Colonic mucosa (tissue), 4 donors: ENCODE measurements at regions not wholly inside any gene's neighbourhood (a gene's known extent, or its start where the extent isn't known, plus 50 kb on each side); places are given as distances from the start of the nearest gene placed in this dataset.
"Not testable (repeated sequence)": the region's sequence is repeated elsewhere in the genome, so short reads cannot be mapped to it uniquely, and the experiment has no call there.

Experiments
- DNase-seq: peaks from one replicate; pipeline ENCODE4 v3.0.0-alpha.2; 2020
- H3K27ac ChIP-seq: fragments of 200-600 bp; one replicate; pipeline ENCODE4 v1.8.0; 2021
- H3K27me3 ChIP-seq: fragments of 200-600 bp; one replicate; pipeline ENCODE4 v1.8.0; 2021
- H3K36me3 ChIP-seq: fragments of 200-600 bp; one replicate; pipeline ENCODE4 v1.8.0; 2021
- H3K4me1 ChIP-seq: fragments of 200-600 bp; one replicate; pipeline ENCODE4 v1.8.0; 2021; ENCODE audit warnings: mild to moderate bottlenecking
- H3K4me3 ChIP-seq: fragments of 200-600 bp; one replicate; pipeline ENCODE4 v1.8.0; 2021
- H3K9ac ChIP-seq, 2 donors: one replicate each; pipeline ENCODE4 v1.7.0; 2013; ENCODE audit warnings: control low read depth in 2 of 2, low read depth in 2 of 2, low read length in 2 of 2
- H3K9me3 ChIP-seq: fragments of 200-600 bp; one replicate; pipeline ENCODE4 v1.8.0; 2021
- intact Hi-C: fragments of 100-400 bp; cut with DNase I; formaldehyde crosslinking; loops from one replicate; pipeline ENCODE4 v1.14.1; 2022
- TF ChIP-seq, protein P1 (sequence below): fragments of 200-600 bp; IDR thresholded peaks from one replicate; pipeline ENCODE4 v1.8.0; 2022; ENCODE audit warnings: antibody characterized with exemption, mild to moderate bottlenecking
- donor health status: healthy.
- donor health status: DM: no; HTN: no; CAD: no.
- donor health status: DM: no; HTN: no; CAD: no.

DNA sequence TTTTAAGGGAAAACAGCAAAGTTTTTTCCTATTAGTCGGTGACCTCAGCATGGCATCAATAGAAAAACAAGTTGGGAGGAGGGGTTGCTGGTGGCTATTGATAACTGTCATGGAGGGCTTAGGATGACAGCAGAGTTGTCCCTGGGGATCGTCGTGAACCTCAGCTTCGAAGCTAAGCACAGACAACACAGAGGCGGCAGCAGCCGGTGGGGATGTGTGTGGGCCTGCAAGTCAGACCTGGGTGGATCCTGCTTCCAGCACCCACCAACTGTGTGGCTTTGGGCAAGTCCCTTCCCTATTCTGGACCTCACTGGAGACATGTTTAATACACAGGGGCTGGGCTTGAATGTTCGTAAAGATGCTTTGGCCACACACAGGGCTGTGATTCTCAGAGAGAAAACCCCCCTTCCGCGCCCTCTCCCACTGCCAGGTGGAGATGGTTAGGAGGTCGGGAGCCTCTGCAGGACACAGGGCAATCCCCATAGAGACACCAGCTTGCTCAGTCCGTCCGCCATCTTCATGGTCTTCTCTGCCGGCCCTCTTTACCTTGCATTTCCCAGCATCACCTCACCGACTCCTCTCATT is 83.1 kb upstream of the TOX2 start:
- Histone ChIP-seq H3K36me3 (no peaks in the 10 kb centered on the region), H3K9ac (no peak overlapping the region), H3K9me3 (no peaks in the 10 kb centered on the region), H3K4me1 (no peaks in the 10 kb centered on the region), H3K27me3 (no peaks in the 10 kb centered on the region), H3K27ac (no peak overlapping the region), H3K4me3 (no peak overlapping the region)
- TF ChIP-seq, protein P1, sequence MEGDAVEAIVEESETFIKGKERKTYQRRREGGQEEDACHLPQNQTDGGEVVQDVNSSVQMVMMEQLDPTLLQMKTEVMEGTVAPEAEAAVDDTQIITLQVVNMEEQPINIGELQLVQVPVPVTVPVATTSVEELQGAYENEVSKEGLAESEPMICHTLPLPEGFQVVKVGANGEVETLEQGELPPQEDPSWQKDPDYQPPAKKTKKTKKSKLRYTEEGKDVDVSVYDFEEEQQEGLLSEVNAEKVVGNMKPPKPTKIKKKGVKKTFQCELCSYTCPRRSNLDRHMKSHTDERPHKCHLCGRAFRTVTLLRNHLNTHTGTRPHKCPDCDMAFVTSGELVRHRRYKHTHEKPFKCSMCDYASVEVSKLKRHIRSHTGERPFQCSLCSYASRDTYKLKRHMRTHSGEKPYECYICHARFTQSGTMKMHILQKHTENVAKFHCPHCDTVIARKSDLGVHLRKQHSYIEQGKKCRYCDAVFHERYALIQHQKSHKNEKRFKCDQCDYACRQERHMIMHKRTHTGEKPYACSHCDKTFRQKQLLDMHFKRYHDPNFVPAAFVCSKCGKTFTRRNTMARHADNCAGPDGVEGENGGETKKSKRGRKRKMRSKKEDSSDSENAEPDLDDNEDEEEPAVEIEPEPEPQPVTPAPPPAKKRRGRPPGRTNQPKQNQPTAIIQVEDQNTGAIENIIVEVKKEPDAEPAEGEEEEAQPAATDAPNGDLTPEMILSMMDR, result no peak
- no peak for DNase-seq
- intact Hi-C loops, result no loop called here

DNA sequence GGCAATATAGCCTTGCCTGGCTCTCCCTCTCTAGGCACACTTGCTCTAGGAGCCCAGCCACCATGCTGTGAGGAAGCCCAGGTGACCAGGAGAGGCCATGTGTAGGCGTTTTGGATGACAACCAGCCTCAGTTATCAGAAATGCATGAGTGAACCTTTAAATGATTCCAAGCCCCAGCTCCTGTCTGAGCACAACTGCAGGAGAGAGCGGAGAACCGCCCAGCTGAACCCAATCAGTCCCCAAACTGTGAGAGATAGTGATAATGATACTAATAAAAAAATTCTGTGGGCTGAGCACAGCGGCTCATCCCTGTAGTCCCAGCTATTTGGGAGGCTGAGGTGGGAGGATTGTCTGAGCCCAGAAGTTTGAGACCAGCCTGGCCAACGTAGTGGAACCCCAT is 83.8 kb upstream of the TOX2 start:
- H3K9ac ChIP-seq, result no peak overlapping the region
- H3K9me3 ChIP-seq, result no peaks in the 10 kb centered on the region
- intact Hi-C loops, result no loop called here
- H3K4me1 ChIP-seq, result no peaks in the 10 kb centered on the region
- TF ChIP-seq, protein P1, result no peak
- H3K4me3 ChIP-seq, result no peak overlapping the region
- no peaks in the 10 kb centered on the region for H3K36me3 ChIP-seq
- no peak overlapping the region for H3K27ac ChIP-seq
- no peaks in the 10 kb centered on the region for H3K27me3 ChIP-seq
- DNase-seq, result no peak

DNA sequence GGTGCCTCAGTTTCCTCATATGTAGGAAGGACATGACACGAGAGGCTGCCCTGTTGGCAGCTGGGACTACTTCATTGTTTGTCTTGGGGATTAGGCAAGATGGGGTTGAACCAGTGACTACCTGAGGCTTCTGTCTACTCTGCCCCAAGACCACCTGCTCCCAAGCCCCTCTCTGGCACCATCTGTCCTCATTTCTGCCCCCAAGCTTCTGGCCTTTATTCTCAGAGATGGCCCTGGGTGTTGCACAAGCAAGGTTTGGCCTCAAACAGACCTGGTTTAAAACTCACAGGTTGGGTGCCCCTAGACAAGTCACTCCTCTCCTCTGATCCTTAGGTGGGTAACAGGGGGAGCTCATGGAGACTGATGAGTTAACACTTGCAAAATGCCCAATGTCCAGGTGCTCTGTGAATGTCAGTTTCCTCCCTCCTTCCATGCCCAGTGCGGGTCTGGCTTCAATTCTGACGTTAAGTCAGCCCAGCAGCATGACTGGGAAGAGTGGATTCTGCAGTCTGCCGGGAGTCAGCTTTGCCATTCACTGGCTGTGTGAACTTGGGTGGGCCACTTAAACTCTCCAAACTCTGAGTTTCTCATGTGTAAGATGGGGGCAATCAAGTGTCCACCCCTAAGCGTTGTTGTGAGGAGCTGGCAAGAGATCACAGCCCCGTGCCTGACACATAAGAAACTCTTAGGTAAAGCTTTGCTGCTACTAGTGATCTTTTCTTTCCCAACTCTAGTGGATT is 84.5 kb upstream of the TOX2 start:
- no peaks in the 10 kb centered on the region for H3K27me3 ChIP-seq
- H3K4me1 ChIP-seq, result no peaks in the 10 kb centered on the region
- no peaks in the 10 kb centered on the region for H3K36me3 ChIP-seq
- no peaks in the 10 kb centered on the region for H3K9me3 ChIP-seq
- TF ChIP-seq, protein P1, result no peak
- H3K4me3 ChIP-seq, result no peak overlapping the region
- DNase-seq, result no peak
- no peak overlapping the region for H3K27ac ChIP-seq
- no peak overlapping the region for H3K9ac ChIP-seq
- intact Hi-C loops, result no loop called here

DNA sequence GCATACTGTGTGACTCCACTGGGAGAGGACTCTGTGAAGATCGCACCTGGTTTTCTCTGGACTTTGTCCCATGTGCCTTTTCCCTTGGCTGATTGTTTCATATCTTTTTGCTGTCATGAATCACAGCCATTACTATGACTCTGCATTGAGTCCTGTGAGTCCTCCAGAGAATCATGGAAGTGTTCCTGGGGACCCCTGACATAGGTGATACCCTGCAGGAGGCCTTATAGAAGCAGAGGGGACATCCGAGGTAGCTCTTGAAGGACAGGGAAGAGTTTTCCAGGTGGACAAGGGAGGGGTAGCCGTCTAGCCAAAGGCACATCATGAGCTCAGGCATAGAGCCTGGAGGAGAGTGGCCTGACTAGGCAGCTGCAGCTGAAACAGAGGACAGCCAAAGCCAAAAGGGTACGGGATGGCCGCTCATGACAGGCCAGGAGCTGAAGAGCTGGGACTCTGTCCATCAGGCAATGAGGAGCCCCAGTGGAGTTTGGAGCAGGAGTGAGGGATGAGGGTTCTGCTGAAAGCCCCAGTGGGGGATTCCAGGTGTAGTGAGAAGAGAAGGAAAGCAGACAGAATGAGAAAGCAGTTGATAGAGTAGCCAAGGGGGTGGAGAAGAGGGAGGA is 86.6 kb upstream of the TOX2 start:
- TF ChIP-seq, protein P1, result no peak
- Histone ChIP-seq H3K4me3 (no peak overlapping the region), H3K9ac (no peak overlapping the region), H3K36me3 (no peaks in the 10 kb centered on the region), H3K4me1 (no peaks in the 10 kb centered on the region), H3K27ac (no peak overlapping the region), H3K27me3 (no peaks in the 10 kb centered on the region), H3K9me3 (no peaks in the 10 kb centered on the region)
- DNase-seq, result no peak
- intact Hi-C loops, result no loop called here

DNA sequence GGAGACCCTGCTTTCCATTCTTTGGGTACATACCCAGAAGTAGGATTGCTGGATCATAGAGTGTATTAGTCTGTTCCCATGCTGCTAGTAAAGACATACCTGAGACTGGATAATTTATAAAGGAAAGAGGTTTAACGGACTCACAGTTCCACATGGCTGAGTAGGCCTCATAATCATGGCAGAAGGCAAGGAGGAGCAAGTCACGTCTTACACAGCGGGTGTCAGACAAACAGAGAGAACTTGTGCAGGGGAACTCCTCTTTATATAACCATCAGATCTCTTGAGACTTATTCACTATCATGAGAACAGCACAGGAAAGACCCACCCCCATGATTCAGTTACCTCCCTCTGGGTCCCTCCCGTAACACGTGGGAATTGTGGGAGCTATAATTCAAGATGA is 87.7 kb upstream of the TOX2 start:
- H3K27me3 ChIP-seq, intact Hi-C loops, H3K9me3 ChIP-seq, H3K4me1 ChIP-seq, H3K9ac ChIP-seq, H3K4me3 ChIP-seq, H3K27ac ChIP-seq, DNase-seq, H3K36me3 ChIP-seq: not testable (repeated sequence)

DNA sequence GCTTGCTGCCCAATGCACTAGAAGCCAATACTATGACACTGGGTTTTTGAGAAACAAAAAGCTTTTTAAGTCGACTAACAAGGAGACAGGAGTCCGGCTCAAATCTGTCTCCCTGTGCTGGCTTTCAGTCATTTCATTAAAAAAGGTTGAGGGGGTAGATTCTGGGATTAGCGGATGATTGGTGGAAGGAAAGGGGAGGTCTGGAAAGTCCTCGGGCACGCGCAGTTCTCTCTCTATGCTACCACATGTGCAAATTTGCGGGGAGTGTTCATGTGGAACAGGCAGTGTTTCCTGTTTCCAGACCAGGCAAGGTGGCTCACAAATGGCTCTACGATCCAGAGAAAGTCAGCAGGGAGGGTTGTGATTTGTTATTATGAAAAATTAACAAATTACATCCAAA is 89.1 kb upstream of the TOX2 start:
- Histone ChIP-seq H3K4me1 (no peaks in the 10 kb centered on the region), H3K4me3 (no peak overlapping the region), H3K9me3 (no peaks in the 10 kb centered on the region), H3K27ac (no peak overlapping the region), H3K27me3 (no peaks in the 10 kb centered on the region), H3K36me3 (no peaks in the 10 kb centered on the region), H3K9ac (no peak overlapping the region)
- TF ChIP-seq, protein P1, result no peak
- DNase-seq, result no peak
- intact Hi-C loops, result no loop called here
